SK-N-SH treated with all-trans-retinoic acid at 6 μM for 48 hours (cell line): ENCODE measurements at regions not wholly inside any gene's neighbourhood (a gene's known extent, or its start where the extent isn't known, plus 50 kb on each side); places are given as distances from the start of the nearest gene placed in this dataset.

Experiments used
- ATAC-seq: fragments of 200-7000 bp; cut with Tn5 transposase; 3 replicates; pipeline ENCODE4 v1.9.1; 2020; ENCODE audit warnings: mild to moderate bottlenecking, moderate library complexity
- ARNTL ChIP-seq: fragments of 450-650 bp; formaldehyde crosslinking; IDR thresholded peaks from 2 replicates; pipeline ENCODE4 v1.5.0; 2020; ENCODE audit warnings: low read depth, mild to moderate bottlenecking, moderate library complexity, borderline replicate concordance
- BACH2 ChIP-seq: fragments of 250-450 bp; sonication (Bioruptor Pico); IDR thresholded peaks from 2 replicates; pipeline ENCODE4 v1.9.0; 2021; ENCODE audit warnings: mild to moderate bottlenecking, borderline replicate concordance
- CSDC2 ChIP-seq: fragments of 250-450 bp; sonication (Bioruptor Pico); IDR thresholded peaks from 2 replicates; pipeline ENCODE4 v1.5.0; 2020; ENCODE audit warnings: mild to moderate bottlenecking, moderate library complexity
- CSRNP3 ChIP-seq: fragments of 250-450 bp; sonication (Bioruptor Pico); IDR thresholded peaks from 2 replicates; pipeline ENCODE4 v1.5.1; 2021; ENCODE audit warnings: mild to moderate bottlenecking, moderate library complexity
- ESRRG ChIP-seq: fragments of 250-450 bp; sonication (Bioruptor Pico); IDR thresholded peaks from 2 replicates; pipeline ENCODE4 v1.6.1; 2021; ENCODE audit warnings: mild to moderate bottlenecking
- GLIS3 ChIP-seq: fragments of 250-450 bp; sonication (Bioruptor Pico); IDR thresholded peaks from 2 replicates; pipeline ENCODE4 v1.5.0; 2020; ENCODE audit warnings: mild to moderate bottlenecking, moderate library complexity
- ISL1 ChIP-seq: fragments of 250-450 bp; sonication (Bioruptor Pico); IDR thresholded peaks from 2 replicates; pipeline ENCODE4 v2.1.2; 2022; ENCODE audit warnings: mild to moderate bottlenecking, moderate library complexity
- SNAI2 ChIP-seq: fragments of 250-450 bp; sonication (Bioruptor Pico); IDR thresholded peaks from 2 replicates; pipeline ENCODE4 v1.5.0; 2020; ENCODE audit warnings: mild to moderate bottlenecking, moderate library complexity
- TCF4 ChIP-seq: fragments of 250-450 bp; sonication (Bioruptor Pico); IDR thresholded peaks from 2 replicates; pipeline ENCODE4 v1.8.0; 2021; ENCODE audit warnings: mild to moderate bottlenecking, moderate library complexity, borderline replicate concordance
- TOX ChIP-seq: fragments of 250-450 bp; sonication (Bioruptor Pico); IDR thresholded peaks from 2 replicates; pipeline ENCODE4 v1.8.0; 2021; ENCODE audit warnings: mild to moderate bottlenecking, moderate library complexity, borderline replicate concordance
- TSHZ2 ChIP-seq: fragments of 250-450 bp; sonication (Bioruptor Pico); IDR thresholded peaks from 2 replicates; pipeline ENCODE4 v1.5.0; 2020; ENCODE audit warnings: mild to moderate bottlenecking, moderate library complexity
- ZFP3 ChIP-seq: fragments of 250-450 bp; sonication (Bioruptor Pico); IDR thresholded peaks from 2 replicates; pipeline ENCODE4 v1.5.0; 2020; ENCODE audit warnings: mild to moderate bottlenecking, moderate library complexity
- ZFP30 ChIP-seq: fragments of 450-650 bp; formaldehyde crosslinking; IDR thresholded peaks from 2 replicates; pipeline ENCODE4 v1.5.0; 2022; ENCODE audit warnings: mild to moderate bottlenecking, moderate library complexity
- ZNF565 ChIP-seq: fragments of 450-650 bp; formaldehyde crosslinking; conservative IDR thresholded peaks from 2 replicates; pipeline ENCODE4 v1.5.0; 2020; ENCODE audit warnings: low read depth, mild to moderate bottlenecking, moderate library complexity
- ZNF70 ChIP-seq: fragments of 450-650 bp; formaldehyde crosslinking; IDR thresholded peaks from 2 replicates; pipeline ENCODE4 v1.5.0; 2020; ENCODE audit warnings: mild to moderate bottlenecking, moderate library complexity
- ZNF8 ChIP-seq: fragments of 450-650 bp; formaldehyde crosslinking; IDR thresholded peaks from 2 replicates; pipeline ENCODE4 v1.5.0; 2020; ENCODE audit warnings: mild to moderate bottlenecking, moderate library complexity
- TF ChIP-seq, protein P1 (sequence below): fragments of 250-450 bp; sonication (Bioruptor Pico); IDR thresholded peaks from 2 replicates; pipeline ENCODE4 v1.5.1; 2020; ENCODE audit warnings: low read depth, mild to moderate bottlenecking, moderate library complexity
- TF ChIP-seq, protein P2 (sequence below): fragments of 250-450 bp; sonication (Bioruptor Pico); IDR thresholded peaks from 2 replicates; pipeline ENCODE4 v1.8.0; 2021; ENCODE audit warnings: low read depth, mild to moderate bottlenecking, moderate library complexity, borderline replicate concordance
- TF ChIP-seq, protein P3 (sequence below): fragments of 250-450 bp; sonication (Bioruptor Pico); IDR thresholded peaks from 2 replicates; pipeline ENCODE4 v1.8.0; 2020; ENCODE audit warnings: mild to moderate bottlenecking, moderate library complexity, borderline replicate concordance

DNA sequence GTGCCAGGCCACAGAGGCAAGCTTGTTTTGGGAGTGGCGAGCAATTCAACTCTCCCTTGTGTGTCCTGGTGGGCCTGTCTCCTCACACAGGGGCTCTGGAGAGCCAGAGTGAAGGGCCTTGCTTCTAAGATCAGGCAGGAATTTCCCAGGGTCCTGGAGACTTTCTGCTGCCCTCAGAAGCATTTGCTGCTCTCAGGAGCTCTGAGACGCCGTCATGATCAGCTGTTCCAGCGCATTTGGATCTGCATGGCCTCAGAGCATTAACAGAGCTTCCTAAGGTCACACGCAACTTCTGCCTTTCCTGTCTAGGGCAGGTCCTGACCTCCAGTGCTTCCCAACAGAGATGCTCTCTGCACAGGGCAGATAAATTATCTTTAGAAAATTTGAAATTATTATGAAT is 52.2 kb upstream of the C10orf90 start:
- ATAC-seq: no peak
- TF ChIP-seq TCF4 (CRISPR knock-in tag): no peak
- TF ChIP-seq, protein P1, sequence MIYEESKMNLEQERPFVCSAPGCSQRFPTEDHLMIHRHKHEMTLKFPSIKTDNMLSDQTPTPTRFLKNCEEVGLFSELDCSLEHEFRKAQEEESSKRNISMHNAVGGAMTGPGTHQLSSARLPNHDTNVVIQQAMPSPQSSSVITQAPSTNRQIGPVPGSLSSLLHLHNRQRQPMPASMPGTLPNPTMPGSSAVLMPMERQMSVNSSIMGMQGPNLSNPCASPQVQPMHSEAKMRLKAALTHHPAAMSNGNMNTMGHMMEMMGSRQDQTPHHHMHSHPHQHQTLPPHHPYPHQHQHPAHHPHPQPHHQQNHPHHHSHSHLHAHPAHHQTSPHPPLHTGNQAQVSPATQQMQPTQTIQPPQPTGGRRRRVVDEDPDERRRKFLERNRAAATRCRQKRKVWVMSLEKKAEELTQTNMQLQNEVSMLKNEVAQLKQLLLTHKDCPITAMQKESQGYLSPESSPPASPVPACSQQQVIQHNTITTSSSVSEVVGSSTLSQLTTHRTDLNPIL (CRISPR knock-in tag): no peak
- TF ChIP-seq ARNTL (CRISPR knock-in tag): no peak

DNA sequence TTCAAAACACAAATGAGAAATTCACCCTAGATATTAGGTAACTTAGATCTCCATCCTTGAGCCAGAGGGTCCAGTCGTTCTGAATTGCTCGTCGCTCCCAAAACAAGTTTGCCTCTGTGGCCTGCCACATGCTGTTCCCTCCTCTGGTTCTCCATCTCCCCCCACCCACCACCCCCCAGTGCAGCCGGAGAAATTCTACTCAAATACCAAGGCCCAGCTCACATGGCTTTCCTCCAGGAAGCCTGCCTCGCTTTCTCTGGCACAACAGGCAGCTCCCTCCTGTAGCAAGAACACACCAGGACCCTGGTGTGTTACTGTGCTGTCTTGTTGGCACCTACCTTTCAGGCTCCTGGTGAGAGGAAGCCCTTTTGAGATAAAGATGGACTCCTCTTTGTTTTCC is 52.7 kb upstream of the C10orf90 start:
- no peak for TF ChIP-seq ZNF70 (CRISPR knock-in tag)
- TF ChIP-seq, protein P2, sequence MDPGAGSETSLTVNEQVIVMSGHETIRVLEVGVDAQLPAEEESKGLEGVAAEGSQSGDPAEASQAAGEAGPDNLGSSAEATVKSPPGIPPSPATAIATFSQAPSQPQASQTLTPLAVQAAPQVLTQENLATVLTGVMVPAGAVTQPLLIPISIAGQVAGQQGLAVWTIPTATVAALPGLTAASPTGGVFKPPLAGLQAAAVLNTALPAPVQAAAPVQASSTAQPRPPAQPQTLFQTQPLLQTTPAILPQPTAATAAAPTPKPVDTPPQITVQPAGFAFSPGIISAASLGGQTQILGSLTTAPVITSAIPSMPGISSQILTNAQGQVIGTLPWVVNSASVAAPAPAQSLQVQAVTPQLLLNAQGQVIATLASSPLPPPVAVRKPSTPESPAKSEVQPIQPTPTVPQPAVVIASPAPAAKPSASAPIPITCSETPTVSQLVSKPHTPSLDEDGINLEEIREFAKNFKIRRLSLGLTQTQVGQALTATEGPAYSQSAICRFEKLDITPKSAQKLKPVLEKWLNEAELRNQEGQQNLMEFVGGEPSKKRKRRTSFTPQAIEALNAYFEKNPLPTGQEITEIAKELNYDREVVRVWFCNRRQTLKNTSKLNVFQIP (CRISPR knock-in tag): no peak
- no peak for TF ChIP-seq CSDC2
- TF ChIP-seq ZNF8 (CRISPR knock-in tag): no peak
- TF ChIP-seq ESRRG: no peak
- no peak for TF ChIP-seq GLIS3
- no peak for TF ChIP-seq ISL1
- TF ChIP-seq TSHZ2 (CRISPR knock-in tag): no peak
- no peak for TF ChIP-seq ZFP30 (CRISPR knock-in tag)
- no peak for TF ChIP-seq SNAI2
- TF ChIP-seq, protein P3, sequence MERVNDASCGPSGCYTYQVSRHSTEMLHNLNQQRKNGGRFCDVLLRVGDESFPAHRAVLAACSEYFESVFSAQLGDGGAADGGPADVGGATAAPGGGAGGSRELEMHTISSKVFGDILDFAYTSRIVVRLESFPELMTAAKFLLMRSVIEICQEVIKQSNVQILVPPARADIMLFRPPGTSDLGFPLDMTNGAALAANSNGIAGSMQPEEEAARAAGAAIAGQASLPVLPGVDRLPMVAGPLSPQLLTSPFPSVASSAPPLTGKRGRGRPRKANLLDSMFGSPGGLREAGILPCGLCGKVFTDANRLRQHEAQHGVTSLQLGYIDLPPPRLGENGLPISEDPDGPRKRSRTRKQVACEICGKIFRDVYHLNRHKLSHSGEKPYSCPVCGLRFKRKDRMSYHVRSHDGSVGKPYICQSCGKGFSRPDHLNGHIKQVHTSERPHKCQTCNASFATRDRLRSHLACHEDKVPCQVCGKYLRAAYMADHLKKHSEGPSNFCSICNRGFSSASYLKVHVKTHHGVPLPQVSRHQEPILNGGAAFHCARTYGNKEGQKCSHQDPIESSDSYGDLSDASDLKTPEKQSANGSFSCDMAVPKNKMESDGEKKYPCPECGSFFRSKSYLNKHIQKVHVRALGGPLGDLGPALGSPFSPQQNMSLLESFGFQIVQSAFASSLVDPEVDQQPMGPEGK: no peak
- TF ChIP-seq CSRNP3: no peak
- no peak for TF ChIP-seq BACH2 (CRISPR knock-in tag)
- TF ChIP-seq TOX (CRISPR knock-in tag): no peak
- TF ChIP-seq ZFP3 (CRISPR knock-in tag): no peak
- TF ChIP-seq, protein P1 (CRISPR knock-in tag): no peak
- no peak for TF ChIP-seq ZNF565 (CRISPR knock-in tag)
- ATAC-seq: no peak

- no peak for ATAC-seq
- TF ChIP-seq TSHZ2 (CRISPR knock-in tag) (no peak), ZFP3 (CRISPR knock-in tag) (no peak), CSDC2 (no peak), ESRRG (no peak)
- TF ChIP-seq, protein P3: no peak
Measured at GRCh38 chr10:126729314-126729870, 58.9 kb upstream of the C10orf90 start.
